ENCODE measurements at regions not wholly inside any gene's neighbourhood (a gene's known extent, or its start where the extent isn't known, plus 50 kb on each side); places are given as distances from the start of the nearest gene placed in this dataset.

DNA sequence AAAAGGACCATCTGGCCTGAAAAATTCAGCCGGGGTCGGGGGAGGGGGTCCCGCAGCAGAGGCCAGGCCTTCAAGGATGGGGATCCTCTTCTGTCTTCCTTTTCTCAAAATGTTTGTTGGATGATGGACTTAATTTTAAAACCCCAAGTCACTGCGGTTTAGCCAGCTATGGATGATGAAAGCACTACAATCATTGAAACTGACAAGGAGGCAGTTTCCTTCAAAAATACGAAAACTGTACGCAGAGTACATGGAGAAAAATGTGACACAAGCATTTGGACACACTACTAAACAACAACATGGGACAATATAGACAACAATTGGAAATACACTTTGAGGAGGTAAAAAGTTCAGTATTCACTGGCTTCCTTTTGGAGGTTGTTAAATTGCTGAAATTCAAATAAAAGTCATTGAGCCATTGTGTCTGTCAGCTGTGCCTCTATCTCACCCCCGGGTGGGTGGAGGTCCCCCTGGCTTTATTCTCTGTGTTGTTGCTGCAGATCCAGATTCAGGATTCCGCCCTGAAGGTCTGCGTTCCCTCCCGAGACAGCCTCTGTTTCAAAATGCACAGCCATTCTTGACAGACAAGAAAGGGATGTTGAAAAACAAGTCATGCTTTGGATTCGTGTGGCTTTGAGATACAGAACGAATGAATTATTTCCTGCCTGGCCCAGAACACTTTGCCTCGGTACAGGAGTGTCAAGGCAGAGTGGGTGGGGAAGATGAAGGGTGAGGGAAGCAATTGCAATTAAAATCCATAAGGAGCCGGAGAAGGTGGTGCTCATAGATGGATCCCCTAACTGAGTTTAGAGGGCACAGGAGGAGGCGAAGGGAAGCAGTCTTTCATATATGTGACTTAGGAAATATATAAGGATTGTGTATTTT is 118.2 kb downstream of the TTLL2 start:
- DNase-seq (ENCODE audit: low read depth), result no peak

DNA sequence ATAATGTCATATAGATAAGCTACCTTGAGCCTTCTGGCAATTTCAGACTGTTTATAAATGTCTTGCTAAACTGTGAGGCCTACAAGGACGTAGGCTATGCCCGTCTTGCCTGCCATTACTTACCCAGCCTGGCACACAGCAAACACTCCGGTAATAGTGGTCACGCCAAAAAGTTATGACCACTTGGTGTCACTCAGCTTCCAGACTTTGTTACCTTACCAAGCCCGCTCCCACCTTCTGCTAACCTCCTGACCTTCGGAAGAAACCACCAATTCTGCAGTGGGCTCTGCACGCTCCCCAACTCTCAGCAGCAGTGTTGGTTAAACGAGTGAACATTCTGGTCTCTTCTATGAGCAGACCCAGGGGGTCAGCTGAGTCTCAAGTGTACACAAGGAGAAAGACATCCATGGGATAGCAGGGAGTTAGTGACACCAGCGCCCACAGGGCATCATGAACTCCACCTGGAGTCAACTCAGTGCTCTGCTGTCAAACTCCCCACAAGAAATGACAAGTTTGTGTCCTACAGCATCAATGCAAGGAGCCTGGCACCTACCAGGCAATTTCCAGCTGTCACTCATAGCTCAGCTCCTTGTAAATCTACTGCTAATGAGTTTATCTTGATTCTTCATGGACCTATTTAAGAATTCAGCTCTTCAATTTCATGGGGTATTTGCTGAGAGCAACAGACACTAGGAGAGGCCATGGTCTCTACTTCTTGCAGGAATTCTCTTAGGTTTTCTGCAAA is 119.9 kb downstream of the TTLL2 start:
- DNase-seq (ENCODE audit: low read depth), result no peak

DNA sequence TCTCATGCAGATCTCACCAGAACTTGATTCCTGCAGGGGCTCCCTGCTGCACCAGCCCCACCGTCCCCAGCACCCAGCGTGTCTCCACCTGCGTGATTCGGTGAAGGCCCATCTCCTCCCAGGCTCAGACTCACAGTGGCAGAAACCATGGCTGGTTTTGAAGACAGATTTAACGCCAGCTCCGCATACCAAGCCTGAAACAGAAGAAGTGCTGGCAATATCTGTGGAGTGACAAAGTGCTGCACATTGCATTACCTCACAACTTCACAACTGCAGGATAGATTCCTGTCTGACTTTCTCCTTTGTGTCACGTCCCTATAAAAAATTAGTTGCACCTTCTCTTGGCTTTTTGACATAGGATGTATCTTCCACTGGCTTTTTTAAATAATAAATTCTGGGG is 120.7 kb downstream of the TTLL2 start:
- no peak for DNase-seq (ENCODE audit: low read depth)

DNA sequence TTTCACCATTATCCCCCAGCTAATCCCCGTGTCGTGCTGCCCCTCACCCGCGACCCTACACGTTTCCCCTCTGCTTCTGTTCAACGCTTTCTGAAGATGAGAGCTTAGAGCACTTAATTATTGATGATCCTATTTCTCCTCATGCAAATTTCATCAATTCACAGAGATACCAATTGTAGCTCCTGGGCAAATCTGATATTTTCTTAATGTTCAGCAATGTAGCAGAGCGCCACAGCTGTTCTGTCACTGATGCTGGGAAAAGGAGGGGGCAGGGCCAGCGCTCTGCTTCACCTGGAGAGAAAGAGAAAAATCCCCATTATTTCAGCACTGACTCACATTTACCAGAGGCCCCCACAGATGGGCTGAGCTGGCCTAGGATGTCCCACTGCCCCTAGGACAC is 121.2 kb downstream of the TTLL2 start:
- no peak for DNase-seq (ENCODE audit: low read depth)

DNA sequence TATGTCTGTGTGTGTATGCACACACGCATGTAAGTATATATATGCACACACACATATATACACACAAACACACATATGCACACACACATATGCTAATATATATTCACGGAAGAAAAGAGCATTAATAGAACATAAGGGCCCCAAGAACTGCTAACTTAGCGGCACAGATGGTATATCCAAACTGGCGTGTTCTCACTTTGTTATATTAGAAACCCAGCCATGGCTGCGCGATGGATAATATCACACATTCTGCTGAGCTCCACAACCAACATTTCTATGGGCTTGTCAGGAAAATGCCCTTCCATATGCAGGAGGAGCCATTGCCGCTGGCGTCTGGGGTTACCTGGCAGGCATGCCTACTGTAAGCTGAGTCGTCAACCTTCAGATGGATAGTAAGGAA is 122.1 kb downstream of the TTLL2 start:
- DNase-seq (ENCODE audit: low read depth), result no peak

DNA sequence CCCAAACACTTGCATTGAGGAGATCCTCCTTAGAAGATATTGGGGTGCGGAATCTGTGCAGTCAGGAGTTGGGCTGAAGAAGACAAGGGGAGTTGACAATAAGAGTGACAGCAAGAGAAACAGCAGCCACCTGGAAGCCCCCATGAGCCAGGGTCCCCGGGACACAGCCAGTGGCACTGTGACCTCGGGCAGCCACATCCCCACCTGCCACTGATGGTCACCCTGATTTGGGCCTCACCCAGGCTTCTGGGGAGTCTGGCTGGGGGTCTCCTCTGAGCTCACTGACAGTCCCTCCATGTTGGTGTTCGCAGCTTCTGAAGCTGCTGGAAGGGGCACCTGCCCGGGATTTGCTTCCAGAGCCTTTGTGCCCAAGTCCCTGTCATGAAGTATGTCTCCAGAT is 123.5 kb downstream of the TTLL2 start:
- no peak for DNase-seq (ENCODE audit: low read depth)

DNA sequence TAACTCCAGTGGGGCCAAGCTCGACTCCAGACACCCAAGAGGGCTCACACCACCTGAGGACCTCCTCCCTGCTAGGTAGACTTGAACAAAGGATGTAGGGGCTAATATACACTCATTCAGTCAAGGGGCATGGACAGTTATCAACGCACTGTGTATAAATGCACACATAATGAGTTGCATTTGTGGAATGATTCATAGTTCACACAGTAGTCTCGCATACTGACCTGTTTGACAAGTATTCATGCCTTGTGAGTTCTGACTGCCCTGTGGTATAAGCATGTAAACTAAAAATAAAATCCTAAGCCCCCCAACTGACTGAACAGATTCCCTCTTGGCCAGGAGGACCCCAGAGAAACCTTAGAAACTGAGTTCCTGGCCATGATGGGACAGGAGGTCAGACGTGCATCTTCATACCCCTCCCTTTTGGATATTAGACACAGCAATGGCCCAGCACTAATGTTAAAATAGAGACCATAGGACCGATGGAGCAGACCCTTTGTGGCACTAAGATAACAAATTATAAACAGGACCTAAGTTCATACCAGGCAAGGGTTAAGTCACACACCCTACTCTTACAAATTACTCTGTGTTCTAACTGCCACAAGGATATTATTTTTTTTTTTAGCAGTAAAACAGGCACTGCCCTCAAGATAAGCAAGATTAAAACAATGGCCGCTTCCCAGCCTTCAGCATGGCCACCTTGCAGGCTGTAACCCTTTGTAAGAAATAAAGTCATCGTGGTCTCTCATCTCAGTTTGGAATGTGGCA is 124.4 kb downstream of the TTLL2 start:
- DNase-seq (ENCODE audit: low read depth), result no peak

DNA sequence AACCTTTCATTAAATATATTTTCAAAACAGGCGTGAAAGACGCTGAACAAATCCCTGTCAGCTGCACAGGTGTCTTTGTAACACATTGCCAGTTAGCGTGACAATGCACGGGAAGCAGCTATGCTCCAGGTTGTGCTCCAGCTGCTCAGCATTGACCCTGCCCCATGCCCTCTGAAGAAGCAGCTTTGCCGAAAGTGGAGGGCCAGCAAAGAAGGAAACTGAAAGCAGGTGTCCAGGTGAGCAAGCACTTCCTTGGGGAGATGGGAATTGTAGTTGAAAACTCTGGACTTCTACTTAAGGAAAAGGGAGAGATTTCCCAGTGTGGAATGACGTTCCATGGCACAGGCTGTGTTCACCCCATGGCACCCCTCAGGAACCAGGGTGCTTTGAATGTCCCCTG is 125.7 kb downstream of the TTLL2 start:
- no peak for DNase-seq (ENCODE audit: low read depth)

DNA sequence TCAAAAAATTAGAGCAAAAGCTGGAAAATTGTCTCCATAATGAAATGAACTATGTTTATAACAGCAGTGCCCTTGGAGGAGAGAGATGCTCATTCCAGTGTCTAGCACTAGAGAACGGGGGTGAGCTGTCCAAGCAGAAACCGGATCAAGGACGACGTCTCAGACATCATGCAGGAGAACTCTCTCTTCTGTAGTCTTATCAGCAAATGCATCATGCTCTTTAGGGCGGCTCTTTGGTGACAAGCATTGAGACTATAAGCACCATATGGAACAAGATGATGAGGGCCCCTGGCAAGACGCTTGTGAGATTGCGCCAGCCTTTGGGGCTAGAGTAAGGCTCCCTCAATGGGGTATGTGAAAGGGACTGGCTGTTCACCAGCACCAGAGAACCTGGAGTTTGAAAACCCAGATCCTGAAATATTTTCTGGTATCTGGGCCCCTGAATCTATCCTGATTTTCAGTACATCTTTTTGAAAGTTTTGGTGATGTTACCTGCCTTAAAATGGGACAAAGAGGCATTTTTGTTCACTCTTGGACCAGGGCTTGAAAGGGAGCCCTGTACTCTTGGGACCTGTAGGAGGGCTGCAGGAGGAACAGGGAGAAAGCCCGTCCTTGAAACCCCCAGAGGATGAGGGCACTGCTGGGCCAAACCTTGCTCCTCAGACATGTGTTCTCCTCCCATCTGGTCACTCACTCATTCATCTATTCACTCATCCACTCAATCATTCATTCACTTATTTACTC is 127.6 kb downstream of the TTLL2 start:
- no peak for DNase-seq (ENCODE audit: low read depth)

DNA sequence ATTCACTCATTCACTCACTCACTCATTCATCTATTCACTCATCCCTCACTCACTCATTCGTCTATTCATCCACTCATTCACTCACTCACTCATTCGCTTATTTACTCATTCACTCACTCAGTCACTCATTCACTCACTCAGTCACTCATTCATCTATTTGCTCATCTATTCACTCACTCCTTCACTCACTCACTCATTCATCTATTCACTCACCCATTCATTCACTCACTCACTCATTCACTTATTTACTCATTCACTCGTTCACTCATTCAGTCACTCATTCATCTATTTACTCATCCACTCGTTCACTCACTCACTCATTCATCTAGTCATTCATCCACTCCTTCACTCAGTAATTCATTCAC is 128.2 kb downstream of the TTLL2 start:
- DNase-seq (ENCODE audit: low read depth), result no peak

DNA sequence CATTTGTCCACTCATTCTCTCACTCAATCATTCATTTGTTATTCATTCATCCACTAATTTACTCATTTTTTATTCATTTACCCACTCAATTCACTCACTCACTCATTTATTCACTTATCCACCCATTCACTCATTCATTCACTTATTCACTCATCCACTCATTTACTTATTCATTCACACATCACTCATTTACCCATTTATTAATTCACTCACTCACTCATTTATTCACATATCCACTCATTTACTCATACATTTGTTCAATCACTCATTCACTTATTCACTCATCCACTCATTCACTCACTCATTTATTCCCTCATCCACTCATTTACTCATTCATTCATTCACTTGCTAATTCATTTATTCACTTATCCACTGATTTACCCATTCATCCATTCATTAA is 129.1 kb downstream of the TTLL2 start:
- no peak for DNase-seq (ENCODE audit: low read depth)

DNA sequence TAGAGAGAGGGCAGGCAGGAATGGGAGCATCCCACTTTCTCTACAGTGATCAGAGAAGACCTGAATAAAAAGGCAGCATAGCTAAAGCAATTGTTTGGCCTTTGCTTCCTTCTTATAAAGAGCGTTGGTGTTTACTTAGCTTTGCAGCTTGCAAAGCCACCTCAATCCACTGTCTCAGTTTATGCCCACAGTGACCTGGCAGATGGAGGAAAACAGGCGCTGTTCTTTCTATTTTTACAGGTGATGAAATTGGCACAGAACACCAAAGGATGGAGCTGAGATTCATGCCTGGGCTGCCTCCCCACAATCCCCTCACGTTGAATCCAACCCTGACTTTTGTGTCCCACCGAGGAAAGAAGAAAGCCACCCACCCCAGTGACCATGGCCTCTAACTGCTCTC is 130.5 kb downstream of the TTLL2 start:
- no peak for DNase-seq (ENCODE audit: low read depth)

DNA sequence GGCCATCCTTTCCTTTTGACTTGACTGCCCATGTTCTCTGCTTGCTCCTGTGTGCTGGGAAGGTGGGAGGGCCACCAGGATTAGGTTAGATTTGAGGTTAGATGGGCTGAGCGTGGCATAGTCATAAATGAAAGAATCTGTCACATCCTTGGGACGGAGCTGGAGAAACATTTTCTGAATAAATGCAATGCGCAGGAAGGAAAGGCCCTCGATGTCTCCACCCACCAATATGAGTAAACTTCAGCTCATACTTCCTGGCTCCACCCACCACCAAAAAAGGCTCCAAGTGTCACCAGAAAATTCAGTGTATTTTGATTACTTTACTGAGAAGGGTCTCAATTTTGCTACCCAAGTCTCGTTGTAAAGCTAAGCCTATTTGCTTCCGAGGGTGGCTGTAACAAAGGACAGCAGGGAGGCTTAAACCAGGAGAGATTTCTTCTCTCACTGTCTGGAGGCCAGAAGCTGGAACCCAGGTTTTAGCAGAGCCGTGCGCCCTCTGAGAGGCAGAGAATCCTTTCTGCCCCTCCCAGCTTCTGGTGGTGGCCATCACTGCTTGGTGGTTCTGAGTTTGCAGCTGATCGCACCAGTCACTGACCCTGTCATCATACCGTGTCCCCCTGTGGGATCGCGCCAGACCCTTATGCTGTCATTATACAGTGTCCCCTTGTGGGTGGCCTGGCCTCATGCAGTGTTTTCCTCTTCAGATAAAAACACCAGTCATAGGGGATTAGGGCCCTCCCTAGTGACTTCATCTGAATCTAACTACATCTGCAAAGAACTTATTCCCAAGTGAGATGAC is 137.8 kb downstream of the TTLL2 start:
- no peak for DNase-seq (ENCODE audit: low read depth)

DNA sequence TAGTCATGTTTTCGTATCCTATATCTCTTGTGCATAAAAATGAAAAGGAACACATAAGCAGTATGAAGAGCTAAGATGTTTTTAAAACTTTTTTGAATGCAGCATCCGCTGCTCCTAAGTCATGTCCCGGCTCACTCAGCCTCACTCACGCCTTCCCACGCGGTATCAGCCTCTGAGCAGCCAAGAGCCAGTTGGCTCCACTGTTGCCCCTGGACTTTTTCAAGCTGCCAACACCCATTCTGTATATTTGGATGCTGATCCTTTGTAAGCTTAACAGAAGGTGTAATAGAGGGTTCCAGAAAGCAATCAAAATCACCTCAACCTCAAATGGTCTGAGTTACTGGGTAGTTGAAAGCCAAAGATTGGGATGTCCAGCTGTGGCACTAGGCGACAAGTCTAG is 139.3 kb downstream of the TTLL2 start:
- no peak for DNase-seq (ENCODE audit: low read depth)

DNA sequence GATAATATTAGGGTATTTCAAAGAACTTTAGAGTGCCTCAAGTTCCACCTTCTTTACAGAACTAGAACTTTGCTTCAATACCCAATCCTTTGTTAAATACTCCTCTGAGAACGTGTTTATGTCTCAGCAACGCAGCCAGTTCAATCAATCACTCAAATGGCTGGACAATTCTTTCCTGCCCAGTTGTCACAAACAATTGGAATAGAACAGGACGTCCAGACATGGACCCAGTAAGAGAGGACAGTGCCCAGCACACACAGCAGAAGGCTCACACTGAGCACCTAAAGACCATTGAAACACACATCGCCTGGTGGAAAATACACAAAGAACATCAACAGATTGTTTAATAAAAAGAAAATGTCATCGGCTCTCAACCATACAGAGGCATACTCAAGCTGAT is 140.6 kb downstream of the TTLL2 start:
- no peak for DNase-seq (ENCODE audit: low read depth)

DNA sequence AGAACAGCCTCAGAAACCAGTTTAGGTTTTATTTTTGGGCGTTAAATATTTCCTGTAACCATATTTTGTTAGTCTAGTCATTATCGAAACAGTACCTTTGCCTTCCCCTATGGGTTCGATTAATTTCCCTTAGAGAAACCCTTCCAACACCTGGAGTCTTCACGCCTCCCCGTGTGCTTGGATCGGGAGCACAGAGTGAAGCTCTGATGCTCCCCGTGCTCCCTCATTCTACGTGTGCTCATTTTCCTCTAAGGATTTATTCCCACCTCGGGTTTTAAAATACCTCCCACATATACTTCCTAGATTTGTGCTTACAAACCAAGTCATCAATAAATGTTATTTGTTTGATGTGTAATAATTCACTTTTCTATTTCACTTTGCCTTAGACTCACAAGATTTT is 142.4 kb downstream of the TTLL2 start:
- DNase-seq (ENCODE audit: low read depth), result no peak

DNA sequence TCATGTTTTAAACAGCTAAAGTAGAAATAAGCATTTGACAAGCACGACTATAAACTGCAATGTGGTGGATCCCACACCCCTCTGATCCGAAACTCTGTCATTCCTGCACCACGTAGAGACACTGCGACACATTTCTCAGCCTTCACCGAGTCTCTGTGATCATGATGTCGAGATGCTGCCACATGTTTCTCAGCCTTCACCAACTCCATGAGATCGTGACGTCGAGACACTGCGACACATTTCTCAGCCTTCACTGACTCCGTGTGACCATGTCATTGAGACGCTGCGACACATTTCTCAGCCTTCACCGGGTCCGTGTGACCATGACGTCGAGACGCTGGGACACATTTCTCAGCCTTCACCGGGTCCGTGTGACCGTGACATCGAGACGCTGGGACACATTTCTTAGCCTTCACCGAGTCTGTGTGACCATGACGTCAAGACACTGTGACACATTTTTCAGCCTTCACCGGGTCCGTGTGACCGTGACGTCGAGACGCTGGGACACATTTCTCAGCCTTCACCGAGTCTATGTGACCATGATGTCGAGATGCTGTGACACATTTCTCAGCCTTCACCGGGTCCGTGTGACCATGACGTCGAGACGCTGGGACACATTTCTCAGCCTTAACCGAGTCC is 143.0 kb downstream of the TTLL2 start:
- no peak for DNase-seq (ENCODE audit: low read depth)

DNA sequence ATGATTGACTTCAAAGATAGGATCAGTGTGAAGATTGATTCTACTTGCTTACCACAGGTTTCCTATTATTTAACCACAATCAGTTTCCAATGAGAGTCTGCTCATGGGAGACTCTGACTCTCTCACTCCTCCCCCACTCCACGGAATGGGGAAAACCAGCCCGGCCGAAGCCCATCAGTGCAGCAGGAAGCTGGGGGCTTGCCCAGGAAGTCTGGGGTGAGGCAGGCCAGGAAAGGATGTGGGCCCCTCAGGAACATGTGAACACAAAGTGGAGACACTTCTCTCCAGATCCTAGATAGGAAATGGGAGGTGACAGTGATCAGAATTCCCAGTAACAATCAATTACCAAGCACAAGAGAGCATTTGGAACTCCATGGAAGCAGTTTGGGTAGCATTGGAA is 144.2 kb downstream of the TTLL2 start:
- DNase-seq (ENCODE audit: low read depth), result no peak

DNA sequence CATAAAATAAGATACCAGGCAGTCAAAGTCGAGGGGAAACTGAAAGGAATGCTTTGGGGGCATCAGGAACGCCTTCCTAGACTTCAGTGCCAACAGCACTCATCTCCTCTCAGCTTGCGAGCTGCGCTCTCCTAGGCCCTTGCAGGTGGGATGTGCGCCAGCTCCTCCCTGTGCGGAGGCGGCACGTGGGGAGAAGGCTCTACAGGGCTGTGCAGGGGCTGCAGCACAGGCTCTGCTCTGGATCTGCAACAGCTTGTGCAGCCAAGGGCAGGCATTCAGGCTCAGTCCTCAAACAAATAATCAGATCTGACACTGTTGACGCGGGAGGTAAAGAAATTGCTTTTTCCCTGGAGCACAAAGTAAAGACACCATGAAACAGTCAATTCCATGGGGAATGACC is 144.8 kb downstream of the TTLL2 start:
- DNase-seq (ENCODE audit: low read depth), result no peak

DNA sequence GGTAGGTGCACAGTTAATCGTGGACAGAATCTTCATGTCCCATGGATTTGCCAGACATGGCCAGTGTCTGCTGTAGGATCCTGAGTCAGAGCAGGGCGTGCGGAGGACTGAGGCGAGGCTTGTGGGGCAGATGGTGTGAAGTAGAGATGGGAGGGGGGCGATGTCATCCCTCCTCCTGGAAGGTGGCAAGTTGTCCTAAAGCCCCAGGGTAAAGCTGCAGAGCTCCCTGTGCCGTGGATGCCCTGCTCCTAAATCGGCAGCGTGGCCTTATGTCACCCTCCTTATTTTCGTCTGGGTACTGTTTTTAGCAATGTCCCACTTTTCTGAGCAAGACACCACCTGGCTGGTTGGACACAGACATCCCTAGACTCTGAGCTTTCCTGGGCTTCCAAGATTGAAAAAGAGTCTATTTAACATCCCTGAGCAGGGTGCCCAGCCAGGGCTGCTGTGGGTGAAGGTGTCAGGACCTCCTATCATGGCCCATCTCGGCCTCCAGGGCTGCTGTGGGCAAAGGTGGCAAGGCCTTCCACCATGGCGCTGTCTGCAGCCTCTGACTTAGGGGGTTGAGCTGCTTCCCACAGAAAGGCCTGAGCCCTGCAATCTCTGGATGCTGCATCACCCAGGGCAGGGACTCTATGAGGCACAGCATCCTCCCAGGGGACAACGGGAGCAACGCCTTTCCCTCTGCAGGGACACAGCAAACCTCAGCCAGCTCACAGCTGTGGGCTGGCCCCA is 145.4 kb downstream of the TTLL2 start:
- no peak for DNase-seq (ENCODE audit: low read depth)

Measured in fibroblast of gingiva (primary cell).